Retinal pigment epithelial cell (primary cell): ENCODE measurements at regions not wholly inside any gene's neighbourhood (a gene's known extent, or its start where the extent isn't known, plus 50 kb on each side); places are given as distances from the start of the nearest gene placed in this dataset.
A peak's percentile ranks its signal among the peaks of the same experiment; 100 is the strongest.

Experiments
- DNase-seq: peaks from one replicate; pipeline ENCODE4 v3.0.0-alpha.2; 2010; ENCODE audit warnings: low read depth
- H3K4me3 ChIP-seq: 2 replicates; pipeline ENCODE4 v1.5.1; 2011; ENCODE audit warnings: mild to moderate bottlenecking, low read length, control low read depth, moderate library complexity
- CTCF ChIP-seq: conservative IDR thresholded peaks from 2 replicates; pipeline ENCODE4 v1.5.1; 2011; ENCODE audit warnings: low read depth, low read length, control low read depth, inconsistent platforms

GRCh38 chr6:8361259-8361658 is 74.1 kb downstream of the SLC35B3 start:
- TF ChIP-seq CTCF, result no peak
- no peak overlapping the region for H3K4me3 ChIP-seq
- no peak for DNase-seq

- no peak for TF ChIP-seq CTCF
- no peak overlapping the region for H3K4me3 ChIP-seq
- no peak for DNase-seq
Observed at GRCh38 chr6:8352966-8353340, 82.4 kb downstream of the SLC35B3 start.

GRCh38 chr6:8352335-8352965 is 82.9 kb downstream of the SLC35B3 start:
- H3K4me3 ChIP-seq, result no peak overlapping the region
- TF ChIP-seq CTCF, result no peak
- no peak for DNase-seq

- DNase-seq, result no peak
- TF ChIP-seq CTCF, result no peak
- no peak overlapping the region for H3K4me3 ChIP-seq
Observed at GRCh38 chr6:8343600-8343999, 91.7 kb downstream of the SLC35B3 start.

- no peak for TF ChIP-seq CTCF
Observed at GRCh38 chr6:8342241-8342819, 93.0 kb downstream of the SLC35B3 start.

GRCh38 chr6:8337147-8337546 is 98.2 kb downstream of the SLC35B3 start:
- TF ChIP-seq CTCF, result no peak
- H3K4me3 ChIP-seq, result no peak overlapping the region
- DNase-seq, result no peak

More at GRCh38 chr6:8342241-8342819, 93.0 kb downstream of the SLC35B3 start:
- H3K4me3 ChIP-seq, result no peak overlapping the region
- no peak for DNase-seq

- peak; percentile 9 for DNase-seq
- no peak overlapping the region for H3K4me3 ChIP-seq
Observed at GRCh38 chr6:8336406-8337057, 98.8 kb downstream of the SLC35B3 start.

More at GRCh38 chr6:8336406-8337057, 98.8 kb downstream of the SLC35B3 start:
- TF ChIP-seq CTCF, result no peak
